Uterus (tissue), 2 donors: ENCODE measurements at regions not wholly inside any gene's neighbourhood (a gene's known extent, or its start where the extent isn't known, plus 50 kb on each side); places are given as distances from the start of the nearest gene placed in this dataset.
"Not testable (repeated sequence)": the region's sequence is repeated elsewhere in the genome, so short reads cannot be mapped to it uniquely, and the experiment has no call there.

Source experiments
- CTCF ChIP-seq, 4 experiments: fragments of 200-600 bp in 2 of 4; fragments of 450-650 bp in 2 of 4; sonication (generic) in 2 of 4; IDR thresholded peaks; one replicate each; pipeline ENCODE4 v1.5.1; 2016 to 2019; ENCODE audit warnings: antibody characterized with exemption in 4 of 4, mild to moderate bottlenecking in 2 of 4, moderate library complexity in 1 of 4
- POLR2A ChIP-seq, 2 donors: fragments of 450-650 bp; IDR thresholded peaks; one replicate each; pipeline ENCODE4 v1.6.1; 2016; ENCODE audit warnings: antibody characterized with exemption in 2 of 2, mild to moderate bottlenecking in 1 of 2, moderate library complexity in 1 of 2

GRCh38 chr4:118539412-118540077 is 145.6 kb upstream of the METTL14 start:
- TF ChIP-seq POLR2A, CTCF (IDR thresholded peaks at IDR 0.05): not testable (repeated sequence)
